GM12878 (cell line): ENCODE measurements at regions not wholly inside any gene's neighbourhood (a gene's known extent, or its start where the extent isn't known, plus 50 kb on each side); places are given as distances from the start of the nearest gene placed in this dataset.

Experiments
- ATAC-seq: fragments of 200-7000 bp; cut with Tn5 transposase; 3 replicates; pipeline ENCODE4 v1.9.1; 2020; ENCODE audit warnings: mild to moderate bottlenecking, moderate library complexity
- BruUV-seq: library from RNA; stranded (reverse); fragments of 400-500 nt; replicated peaks from 2 replicates; lab custom pipeline; 2021; lab: Mats Ljungman, UMichigan
- CTCF ChIA-PET: fragments of 300-600 bp; sonication (Branson Sonifier 250); formaldehyde crosslinking; extraction: SDS; loops from one replicate; lab custom pipeline; 2021; ENCODE audit warnings: inconsistent platforms; lab: Yijun Ruan, JAX
- POLR2A ChIA-PET: fragments of 350-600 bp; formaldehyde crosslinking; extraction: SDS; loops from one replicate; lab custom pipeline; 2021; ENCODE audit warnings: inconsistent platforms; lab: Charles Lee
- RAD21 ChIA-PET: fragments of 300-600 bp; sonication (Branson Sonifier 250); formaldehyde crosslinking; loops from one replicate; lab custom pipeline; 2023; ENCODE audit warnings: antibody characterized with exemption; ENCODE audit not compliant: unreplicated experiment; lab: Charles Lee
- SMC1A ChIA-PET: fragments of 300-600 bp; sonication (Branson Sonifier 250); formaldehyde crosslinking; loops from one replicate; lab custom pipeline; 2023; ENCODE audit not compliant: unreplicated experiment, uncharacterized antibody; lab: Charles Lee
- DNase-seq: peaks from one replicate; pipeline ENCODE4 v3.0.0-alpha.2; 2011; ENCODE audit warnings: low read depth, low spot score
- FAIRE-seq: peaks from 3 replicates; lab custom pipeline; 2011; peaks lifted over from hg19 to GRCh38; lab: Jason Lieb, UNC
- H2AFZ ChIP-seq: 2 replicates; pipeline ENCODE4 v1.6.0; 2011; ENCODE audit warnings: low read depth, low read length, control low read depth; ENCODE audit not compliant: control insufficient read depth
- H3K27ac ChIP-seq: 2 replicates; pipeline ENCODE4 v1.5.1; 2011; ENCODE audit warnings: control low read depth; ENCODE audit not compliant: control insufficient read depth, insufficient read depth
- H3K27me3 ChIP-seq, 2 experiments: replicated peaks in 1 of 2; 2 replicates each; pipeline versions ENCODE4 v1.6.0 to v1.6.1; 2011; ENCODE audit warnings: low read length in 1 of 2; ENCODE audit not compliant: control insufficient read depth in 2 of 2, insufficient read depth in 2 of 2
- H3K36me3 ChIP-seq, 2 experiments: 2 replicates each; pipeline ENCODE4 v1.5.1; 2011; ENCODE audit warnings: low read length in 1 of 2; ENCODE audit not compliant: control insufficient read depth in 2 of 2, insufficient read depth in 2 of 2
- H3K4me1 ChIP-seq: 2 replicates; pipeline ENCODE4 v1.6.1; 2011; ENCODE audit warnings: mild to moderate bottlenecking, low read length, moderate library complexity, mixed read lengths; ENCODE audit not compliant: control insufficient read depth, insufficient read depth
- H3K4me2 ChIP-seq: 2 replicates; pipeline ENCODE4 v1.6.0; 2011; ENCODE audit warnings: control low read depth; ENCODE audit not compliant: control insufficient read depth, insufficient read depth
- H3K4me3 ChIP-seq: fragments of 200-600 bp; sonication (generic); 2 replicates; pipeline ENCODE4 v1.5.1; 2016
- H3K79me2 ChIP-seq: 2 replicates; pipeline ENCODE4 v1.6.0; 2011; ENCODE audit warnings: low read length; ENCODE audit not compliant: control insufficient read depth, insufficient read depth
- H3K9ac ChIP-seq: 2 replicates; pipeline ENCODE4 v1.8.0; 2011; ENCODE audit warnings: low read length, control low read depth, mixed read lengths; ENCODE audit not compliant: control insufficient read depth, insufficient read depth
- H3K9me3 ChIP-seq: replicated peaks from 3 replicates; pipeline ENCODE4 v1.5.1; 2011; ENCODE audit warnings: mild to moderate bottlenecking, low read length; ENCODE audit not compliant: control insufficient read depth, insufficient read depth
- H4K20me1 ChIP-seq: 2 replicates; pipeline ENCODE4 v1.6.0; 2011; ENCODE audit not compliant: control insufficient read depth, insufficient read depth
- EED ChIP-seq: sonication (generic); IDR thresholded peaks from 2 replicates; pipeline ENCODE4 v1.6.1; 2016; ENCODE audit warnings: antibody characterized with exemption, low read depth
- GATAD2B ChIP-seq: fragments of 450-650 bp; conservative IDR thresholded peaks from 2 replicates; pipeline ENCODE4 v1.6.1; 2017; ENCODE audit warnings: low read depth, mild to moderate bottlenecking, moderate library complexity
- JUNB ChIP-seq: IDR thresholded peaks from 2 replicates; pipeline ENCODE4 v1.6.1; 2016; ENCODE audit warnings: antibody characterized with exemption, mild to moderate bottlenecking
- MYC ChIP-seq: IDR thresholded peaks from 2 replicates; pipeline ENCODE4 v1.6.1; 2011; ENCODE audit warnings: mild to moderate bottlenecking, low read length, moderate library complexity, inconsistent platforms; ENCODE audit not compliant: insufficient read depth, insufficient replicate concordance, insufficient read length, severe bottlenecking
- NKRF ChIP-seq: fragments of 450-650 bp; conservative IDR thresholded peaks from 2 replicates; pipeline ENCODE4 v1.6.1; 2017; ENCODE audit warnings: mild to moderate bottlenecking, moderate library complexity
- SIN3A ChIP-seq: IDR thresholded peaks from 2 replicates; pipeline ENCODE4 v1.6.1; 2012; ENCODE audit warnings: low read depth, low read length, improper control_type of control experiment
- SRF ChIP-seq, 2 experiments: IDR thresholded peaks; 2 replicates each; pipeline ENCODE4 v1.6.1; 2011; ENCODE audit warnings: low read depth in 2 of 2, low read length in 2 of 2, mild to moderate bottlenecking in 1 of 2, moderate library complexity in 1 of 2
- SUPT20H ChIP-seq: IDR thresholded peaks from 2 replicates; pipeline ENCODE4 v1.6.1; 2011; ENCODE audit warnings: low read depth, mild to moderate bottlenecking, low read length, moderate library complexity, borderline replicate concordance; ENCODE audit not compliant: control insufficient read depth
- WGBS: methylation state at CpG from one replicate; pipeline ENCODE4 v1.1.6; 2016; ENCODE audit warnings: low lambda C conversion rate; ENCODE audit not compliant: insufficient replicate concordance, insufficient coverage; ENCODE audit errors: missing lambda C conversion rate; 5-methylcytosine and 5-hydroxymethylcytosine counted together
- in situ Hi-C: fragments of 300-500 bp; cut with MboI; formaldehyde crosslinking; loops from 9 replicates; pipeline ENCODE4 v1.14.3; 2018; ENCODE audit warnings: mixed read lengths
- intact Hi-C: fragments of 100-400 bp; cut with micrococcal nuclease; formaldehyde crosslinking; loops from one replicate; pipeline ENCODE4 v1.14.2; 2022; ENCODE audit not compliant: unreplicated experiment
- TF ChIP-seq, protein P1 (sequence below): fragments of 450-650 bp; formaldehyde crosslinking; IDR thresholded peaks from 2 replicates; pipeline ENCODE4 v1.5.0; 2022; ENCODE audit warnings: mild to moderate bottlenecking, missing genetic modification characterization
- TF ChIP-seq, protein P2 (sequence below): IDR thresholded peaks from 2 replicates; pipeline ENCODE4 v1.6.1; 2011; ENCODE audit warnings: borderline replicate concordance, low read depth, mild to moderate bottlenecking, moderate library complexity, mixed read lengths, low read length; ENCODE audit not compliant: insufficient read depth; ENCODE audit errors: extremely low read length
- TF ChIP-seq, protein P3 (sequence below): fragments of 450-650 bp; IDR thresholded peaks from 2 replicates; pipeline ENCODE4 v1.6.1; 2018; ENCODE audit warnings: mild to moderate bottlenecking, low read depth, moderate library complexity; ENCODE audit not compliant: partially characterized antibody

DNA sequence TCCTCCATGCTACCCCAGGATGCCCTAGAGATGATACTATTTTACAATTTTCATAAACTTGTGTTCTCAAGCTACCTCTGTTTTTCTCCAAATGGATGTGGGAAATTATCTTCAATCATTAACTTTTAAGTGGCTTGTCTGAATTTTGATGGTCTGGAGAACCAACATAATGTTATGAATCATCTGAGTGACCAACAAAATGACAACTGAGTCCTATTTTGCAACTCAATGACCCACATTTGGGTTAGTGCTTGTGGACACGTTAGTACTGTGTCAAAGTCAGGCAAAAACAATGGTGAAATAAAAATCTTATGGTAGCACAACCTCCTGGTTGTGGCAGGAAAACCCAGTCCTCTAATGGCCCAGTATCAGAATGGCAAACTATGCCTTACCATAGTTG lies 352.4 kb upstream of the ZNF385D start (continued):
- TF ChIP-seq, protein P1, sequence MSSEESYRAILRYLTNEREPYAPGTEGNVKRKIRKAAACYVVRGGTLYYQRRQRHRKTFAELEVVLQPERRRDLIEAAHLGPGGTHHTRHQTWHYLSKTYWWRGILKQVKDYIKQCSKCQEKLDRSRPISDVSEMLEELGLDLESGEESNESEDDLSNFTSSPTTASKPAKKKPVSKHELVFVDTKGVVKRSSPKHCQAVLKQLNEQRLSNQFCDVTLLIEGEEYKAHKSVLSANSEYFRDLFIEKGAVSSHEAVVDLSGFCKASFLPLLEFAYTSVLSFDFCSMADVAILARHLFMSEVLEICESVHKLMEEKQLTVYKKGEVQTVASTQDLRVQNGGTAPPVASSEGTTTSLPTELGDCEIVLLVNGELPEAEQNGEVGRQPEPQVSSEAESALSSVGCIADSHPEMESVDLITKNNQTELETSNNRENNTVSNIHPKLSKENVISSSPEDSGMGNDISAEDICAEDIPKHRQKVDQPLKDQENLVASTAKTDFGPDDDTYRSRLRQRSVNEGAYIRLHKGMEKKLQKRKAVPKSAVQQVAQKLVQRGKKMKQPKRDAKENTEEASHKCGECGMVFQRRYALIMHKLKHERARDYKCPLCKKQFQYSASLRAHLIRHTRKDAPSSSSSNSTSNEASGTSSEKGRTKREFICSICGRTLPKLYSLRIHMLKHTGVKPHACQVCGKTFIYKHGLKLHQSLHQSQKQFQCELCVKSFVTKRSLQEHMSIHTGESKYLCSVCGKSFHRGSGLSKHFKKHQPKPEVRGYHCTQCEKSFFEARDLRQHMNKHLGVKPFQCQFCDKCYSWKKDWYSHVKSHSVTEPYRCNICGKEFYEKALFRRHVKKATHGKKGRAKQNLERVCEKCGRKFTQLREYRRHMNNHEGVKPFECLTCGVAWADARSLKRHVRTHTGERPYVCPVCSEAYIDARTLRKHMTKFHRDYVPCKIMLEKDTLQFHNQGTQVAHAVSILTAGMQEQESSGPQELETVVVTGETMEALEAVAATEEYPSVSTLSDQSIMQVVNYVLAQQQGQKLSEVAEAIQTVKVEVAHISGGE (CRISPR knock-in tag): no peak
- TF ChIP-seq, protein P2, sequence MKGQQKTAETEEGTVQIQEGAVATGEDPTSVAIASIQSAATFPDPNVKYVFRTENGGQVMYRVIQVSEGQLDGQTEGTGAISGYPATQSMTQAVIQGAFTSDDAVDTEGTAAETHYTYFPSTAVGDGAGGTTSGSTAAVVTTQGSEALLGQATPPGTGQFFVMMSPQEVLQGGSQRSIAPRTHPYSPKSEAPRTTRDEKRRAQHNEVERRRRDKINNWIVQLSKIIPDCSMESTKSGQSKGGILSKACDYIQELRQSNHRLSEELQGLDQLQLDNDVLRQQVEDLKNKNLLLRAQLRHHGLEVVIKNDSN: no peak

- in situ Hi-C loops: no loop called here
- intact Hi-C loops: no loop called here
- H3K4me3 ChIP-seq: no peak overlapping the region
- 39% methylated on average over 5 of the region's 5 CpGs for WGBS
- DNase-seq (no peak), ATAC-seq (no peak), FAIRE-seq (no peak)
- no peaks in the 10 kb centered on the region for H3K27me3 ChIP-seq
- H3K4me2 ChIP-seq: no peak overlapping the region
- BruUV-seq: no TSS peak
- no peaks in the 10 kb centered on the region for H4K20me1 ChIP-seq
- ChIA-PET SMC1A (no interaction called here), CTCF (interaction anchor here (1.3 kb wide), 1 partner anchor 16 kb away, joined by 3 read pairs; no protein-coding TSS in a partner anchor), POLR2A (no interaction called here), RAD21 (no interaction called here)
- no peak overlapping the region for H2AFZ ChIP-seq
- H3K27ac ChIP-seq: no peak overlapping the region
- no peak overlapping the region for H3K9ac ChIP-seq
- no peaks in the 10 kb centered on the region for H3K36me3 ChIP-seq
- no peaks in the 10 kb centered on the region for H3K79me2 ChIP-seq
- TF ChIP-seq SUPT20H (no peak), JUNB (no peak), EED (no peak), SIN3A (no peak), GATAD2B (no peak), NKRF (no peak), SRF (IDR thresholded peaks at IDR 0.05; ENCODE audit: low read depth in 2 of 2, low read length in 2 of 2) (no peak), MYC (no peak)
- TF ChIP-seq, protein P3, sequence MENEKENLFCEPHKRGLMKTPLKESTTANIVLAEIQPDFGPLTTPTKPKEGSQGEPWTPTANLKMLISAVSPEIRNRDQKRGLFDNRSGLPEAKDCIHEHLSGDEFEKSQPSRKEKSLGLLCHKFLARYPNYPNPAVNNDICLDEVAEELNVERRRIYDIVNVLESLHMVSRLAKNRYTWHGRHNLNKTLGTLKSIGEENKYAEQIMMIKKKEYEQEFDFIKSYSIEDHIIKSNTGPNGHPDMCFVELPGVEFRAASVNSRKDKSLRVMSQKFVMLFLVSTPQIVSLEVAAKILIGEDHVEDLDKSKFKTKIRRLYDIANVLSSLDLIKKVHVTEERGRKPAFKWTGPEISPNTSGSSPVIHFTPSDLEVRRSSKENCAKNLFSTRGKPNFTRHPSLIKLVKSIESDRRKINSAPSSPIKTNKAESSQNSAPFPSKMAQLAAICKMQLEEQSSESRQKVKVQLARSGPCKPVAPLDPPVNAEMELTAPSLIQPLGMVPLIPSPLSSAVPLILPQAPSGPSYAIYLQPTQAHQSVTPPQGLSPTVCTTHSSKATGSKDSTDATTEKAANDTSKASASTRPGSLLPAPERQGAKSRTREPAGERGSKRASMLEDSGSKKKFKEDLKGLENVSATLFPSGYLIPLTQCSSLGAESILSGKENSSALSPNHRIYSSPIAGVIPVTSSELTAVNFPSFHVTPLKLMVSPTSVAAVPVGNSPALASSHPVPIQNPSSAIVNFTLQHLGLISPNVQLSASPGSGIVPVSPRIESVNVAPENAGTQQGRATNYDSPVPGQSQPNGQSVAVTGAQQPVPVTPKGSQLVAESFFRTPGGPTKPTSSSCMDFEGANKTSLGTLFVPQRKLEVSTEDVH: no peak
- no peaks in the 10 kb centered on the region for H3K9me3 ChIP-seq
- no peaks in the 10 kb centered on the region for H3K4me1 ChIP-seq
Observed at GRCh38 chr3:22106213-22106896, 355.3 kb upstream of the ZNF385D start.
